Nephron progenitor cell (in vitro differentiated cells): ENCODE measurements at regions not wholly inside any gene's neighbourhood (a gene's known extent, or its start where the extent isn't known, plus 50 kb on each side); places are given as distances from the start of the nearest gene placed in this dataset.

Experiments used
- DNase-seq: peaks from one replicate; pipeline ENCODE4 v3.0.0; 2021
- H3K27ac Mint-ChIP-seq: 2 replicates; pipeline ENCODE4 v1.8.0; 2021; ENCODE audit warnings: mild to moderate bottlenecking, moderate library complexity, mixed read lengths
- H3K27me3 Mint-ChIP-seq: 2 replicates; pipeline ENCODE4 v1.8.0; 2021; ENCODE audit warnings: mild to moderate bottlenecking, low read depth, mixed read lengths; ENCODE audit not compliant: poor library complexity
- H3K36me3 Mint-ChIP-seq: 2 replicates; pipeline ENCODE4 v1.8.0; 2021; ENCODE audit warnings: low read depth, mixed read lengths
- H3K4me1 Mint-ChIP-seq: 2 replicates; pipeline ENCODE4 v1.8.0; 2021; ENCODE audit warnings: mixed read lengths
- H3K4me3 Mint-ChIP-seq: 2 replicates; pipeline ENCODE4 v1.8.0; 2021; ENCODE audit warnings: mild to moderate bottlenecking, moderate library complexity, mixed read lengths
- H3K9me3 Mint-ChIP-seq: 2 replicates; pipeline ENCODE4 v1.8.0; 2021; ENCODE audit warnings: mild to moderate bottlenecking, moderate library complexity, mixed read lengths
- CTCF ChIP-seq: fragments of 200-600 bp; sonication (generic); IDR thresholded peaks from 2 replicates; pipeline ENCODE4 v1.5.0; 2021; ENCODE audit warnings: antibody characterized with exemption

- Mint-ChIP-seq H3K36me3 (no peaks in the 10 kb centered on the region), H3K27ac (no peak overlapping the region), H3K4me1 (no peaks in the 10 kb centered on the region), H3K4me3 (no peak overlapping the region), H3K27me3 (peaks cover 4% of the 10 kb centered on the region), H3K9me3 (no peaks in the 10 kb centered on the region)
- no peak for DNase-seq
- no peak for TF ChIP-seq CTCF
These were observed 116.3 kb upstream of the GDF10 start for GRCh38 chr10:47183704-47184041.

GRCh38 chr10:47184273-47184672 is 115.7 kb upstream of the GDF10 start:
- no peak for DNase-seq
- Mint-ChIP-seq H3K9me3 (no peaks in the 10 kb centered on the region), H3K27ac (no peak overlapping the region), H3K4me3 (no peak overlapping the region), H3K36me3 (no peaks in the 10 kb centered on the region), H3K4me1 (no peaks in the 10 kb centered on the region), H3K27me3 (no peaks in the 10 kb centered on the region)
- no peak for TF ChIP-seq CTCF

GRCh38 chr10:47184724-47185330 is 115.2 kb upstream of the GDF10 start:
- H3K36me3 Mint-ChIP-seq = no peaks in the 10 kb centered on the region
- no peak overlapping the region for H3K4me3 Mint-ChIP-seq
- H3K27ac Mint-ChIP-seq = no peak overlapping the region
- no peak for TF ChIP-seq CTCF
- no peak for DNase-seq
- no peaks in the 10 kb centered on the region for H3K27me3 Mint-ChIP-seq
- no peaks in the 10 kb centered on the region for H3K9me3 Mint-ChIP-seq
- no peaks in the 10 kb centered on the region for H3K4me1 Mint-ChIP-seq

GRCh38 chr10:47186941-47187340 is 113.1 kb upstream of the GDF10 start:
- H3K4me1 Mint-ChIP-seq = peaks cover 7% of the 10 kb centered on the region
- H3K36me3 Mint-ChIP-seq = no peaks in the 10 kb centered on the region
- H3K27ac Mint-ChIP-seq = no peak overlapping the region
- DNase-seq = no peak
- TF ChIP-seq CTCF = no peak
- no peaks in the 10 kb centered on the region for H3K27me3 Mint-ChIP-seq
- H3K9me3 Mint-ChIP-seq = no peaks in the 10 kb centered on the region
- H3K4me3 Mint-ChIP-seq = no peak overlapping the region

GRCh38 chr10:47187592-47187991 is 112.4 kb upstream of the GDF10 start:
- Mint-ChIP-seq H3K27me3 (no peaks in the 10 kb centered on the region), H3K9me3 (no peaks in the 10 kb centered on the region), H3K36me3 (no peaks in the 10 kb centered on the region), H3K4me1 (peaks cover 11% of the 10 kb centered on the region), H3K27ac (no peak overlapping the region), H3K4me3 (no peak overlapping the region)
- no peak for TF ChIP-seq CTCF
- no peak for DNase-seq

GRCh38 chr10:47188156-47188555 is 111.8 kb upstream of the GDF10 start:
- no peak overlapping the region for H3K27ac Mint-ChIP-seq
- H3K4me3 Mint-ChIP-seq = no peak overlapping the region
- no peaks in the 10 kb centered on the region for H3K27me3 Mint-ChIP-seq
- H3K9me3 Mint-ChIP-seq = no peaks in the 10 kb centered on the region
- H3K4me1 Mint-ChIP-seq = peaks cover 14% of the 10 kb centered on the region
- DNase-seq = no peak
- no peaks in the 10 kb centered on the region for H3K36me3 Mint-ChIP-seq
- no peak for TF ChIP-seq CTCF
